ENCODE measurements at regions not wholly inside any gene's neighbourhood (a gene's known extent, or its start where the extent isn't known, plus 50 kb on each side); places are given as distances from the start of the nearest gene placed in this dataset.
"Not testable (repeated sequence)": the region's sequence is repeated elsewhere in the genome, so short reads cannot be mapped to it uniquely, and the experiment has no call there.

DNA sequence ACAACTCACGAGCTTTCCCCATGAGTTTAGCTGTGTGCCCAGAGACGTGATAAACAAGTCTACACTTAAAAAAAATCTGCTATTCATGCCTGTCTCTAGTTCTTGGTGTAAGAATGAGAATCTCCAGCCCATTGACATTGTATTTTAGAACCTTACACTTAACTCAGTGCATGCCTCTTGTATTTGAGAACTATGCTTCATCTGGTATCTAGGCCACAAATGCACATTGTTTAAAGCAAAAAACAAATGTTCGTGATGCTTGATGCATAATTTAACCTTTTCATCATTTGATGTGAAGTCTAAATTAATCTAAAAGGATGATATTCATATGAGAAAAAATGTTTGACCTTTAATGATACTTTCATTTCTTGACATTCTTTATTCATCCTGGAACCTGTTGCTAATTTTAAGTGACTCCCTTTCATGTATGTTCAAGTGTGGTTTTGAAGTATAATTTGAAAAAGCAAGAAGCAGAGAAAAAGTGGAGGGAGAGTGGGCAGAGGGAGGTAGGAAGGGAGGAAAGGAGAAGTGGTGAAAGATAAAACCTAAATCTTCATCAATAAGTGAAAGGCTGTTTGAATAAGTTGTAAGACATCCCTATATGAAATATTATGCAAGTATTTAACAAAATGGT, 116.9 kb downstream of the PFDN4 start:
- no peak for DNase-seq

DNA sequence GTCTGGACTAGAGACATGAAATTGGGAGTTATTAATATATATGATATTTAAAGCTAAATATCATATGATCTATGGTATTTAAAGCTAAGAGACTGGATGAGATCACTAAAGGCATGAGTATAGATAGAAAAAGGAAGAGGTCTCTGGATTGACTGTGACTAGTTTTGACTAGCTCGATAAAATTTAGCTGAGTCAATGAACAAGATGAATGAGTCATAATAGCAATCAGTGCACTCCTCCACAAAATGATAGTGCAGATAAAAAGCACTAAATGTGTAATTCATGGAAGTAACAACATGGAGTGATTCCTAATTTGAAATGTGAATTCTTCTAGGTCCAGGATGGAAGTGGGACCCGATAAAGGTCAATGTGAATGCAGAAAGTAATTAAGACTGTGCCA, 127.4 kb downstream of the PFDN4 start:
- no peak for DNase-seq

DNA sequence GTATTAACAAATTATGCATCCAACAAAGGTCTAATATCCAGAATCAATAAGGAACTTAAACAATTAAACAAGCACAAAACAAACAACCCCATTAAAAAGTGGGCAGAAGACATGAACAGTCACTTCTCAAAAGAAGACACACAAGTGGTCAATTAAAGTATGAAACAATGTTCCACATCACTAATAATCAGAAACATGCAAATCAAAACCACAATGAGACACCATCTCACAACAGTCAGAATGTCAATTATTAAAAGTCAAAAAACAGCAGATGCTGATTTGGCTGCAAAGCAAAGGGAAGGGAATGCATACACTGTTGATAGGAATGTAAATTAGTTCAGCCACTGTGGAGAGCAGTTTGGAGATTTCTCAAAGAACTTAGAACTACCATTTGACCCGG, 129.3 kb downstream of the PFDN4 start:
- DNase-seq, result no peak

GRCh38 chr20:54339093-54339492, 131.2 kb downstream of the PFDN4 start:
- no peak for DNase-seq

DNA sequence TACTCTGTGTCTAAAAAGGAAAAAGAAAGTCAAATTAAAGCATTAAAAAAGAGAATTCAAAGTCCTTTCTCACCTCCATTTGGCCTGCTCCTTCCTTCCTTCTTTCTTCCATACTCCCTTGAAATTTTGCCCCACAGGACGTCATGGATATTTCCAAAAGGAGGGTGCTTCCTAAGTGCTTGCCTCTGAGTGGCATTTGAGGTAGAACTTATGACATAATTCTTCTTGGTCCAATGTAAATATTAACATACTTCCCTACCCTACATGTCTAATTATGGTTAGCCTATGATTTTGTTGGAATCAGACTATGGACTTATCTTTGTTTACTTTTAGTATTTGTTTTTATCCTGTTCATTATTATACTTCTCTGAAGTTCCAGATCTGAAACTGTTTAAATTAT, 132.3 kb downstream of the PFDN4 start:
- DNase-seq, result no peak

- no peak for DNase-seq
Observed at GRCh38 chr20:54340667-54341081, 132.8 kb downstream of the PFDN4 start.

GRCh38 chr20:54342258-54342920, 133.0 kb upstream of the DOK5 start:
- DNase-seq, result no peak

DNA sequence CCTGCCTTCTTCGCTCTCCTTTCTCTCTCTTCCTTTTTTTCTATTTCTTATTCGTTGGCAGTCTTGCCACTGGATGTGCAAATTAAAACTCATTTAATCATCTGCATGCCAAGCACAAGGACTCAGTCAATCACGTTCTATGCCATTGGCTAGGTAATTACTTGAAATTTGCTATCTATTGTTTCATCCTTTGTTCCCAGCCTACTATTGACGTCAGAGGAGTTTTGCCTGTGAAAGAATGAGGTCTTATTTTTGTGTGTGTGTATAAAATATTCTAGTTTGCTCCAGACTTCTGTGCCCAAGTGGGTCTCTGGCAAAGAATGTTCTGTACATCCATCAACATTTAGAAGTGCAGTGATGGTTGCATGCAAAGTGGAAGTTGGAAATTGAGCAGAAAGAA, 132.3 kb upstream of the DOK5 start:
- no peak for DNase-seq

GRCh38 chr20:54343634-54344033, 131.8 kb upstream of the DOK5 start:
- DNase-seq, result no peak

GRCh38 chr20:54344832-54345231, 130.6 kb upstream of the DOK5 start:
- DNase-seq, result no peak

- no peak for DNase-seq
Observed at GRCh38 chr20:54345301-54345724, 130.1 kb upstream of the DOK5 start.

DNA sequence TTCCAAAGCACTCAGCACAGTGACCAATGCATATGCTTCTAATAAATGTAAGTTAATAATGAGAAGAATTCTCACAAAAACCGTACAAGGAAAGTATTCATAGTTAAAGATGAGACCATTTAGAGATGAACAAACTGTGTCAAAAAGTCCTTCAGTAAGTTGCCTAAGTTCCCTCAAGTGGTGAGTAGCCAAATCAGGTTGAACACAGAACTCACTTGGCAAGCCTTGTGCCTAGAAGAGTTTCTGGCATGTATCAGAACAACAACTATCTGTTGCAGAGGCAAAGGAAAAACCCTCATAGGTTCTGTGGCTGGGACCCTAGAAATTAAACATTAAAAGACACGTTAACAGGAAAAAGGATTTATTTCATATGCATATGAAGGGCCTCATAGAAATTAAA, 129.6 kb upstream of the DOK5 start:
- no peak for DNase-seq

DNA sequence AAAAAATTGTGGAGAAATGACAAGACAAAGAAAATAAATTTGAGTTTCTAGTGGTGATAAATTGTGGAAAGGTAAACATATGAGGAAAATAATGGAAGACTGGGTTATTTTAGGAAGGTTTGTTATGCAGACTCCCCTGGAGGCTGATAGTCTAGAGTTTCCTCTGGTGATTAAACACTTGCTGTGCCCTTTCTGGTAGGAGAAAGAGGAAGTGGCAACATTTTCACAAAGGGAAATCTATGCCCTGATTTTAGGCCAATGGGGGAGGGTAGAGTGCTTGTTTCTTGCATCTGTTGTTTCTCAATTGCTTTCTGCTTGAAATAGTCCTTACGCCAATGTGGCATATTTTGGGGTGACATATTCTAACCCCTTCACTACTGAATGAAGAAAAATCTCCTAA, 129.1 kb upstream of the DOK5 start:
- no peak for DNase-seq

GRCh38 chr20:54347166-54347833, 128.1 kb upstream of the DOK5 start:
- no peak for DNase-seq

DNA sequence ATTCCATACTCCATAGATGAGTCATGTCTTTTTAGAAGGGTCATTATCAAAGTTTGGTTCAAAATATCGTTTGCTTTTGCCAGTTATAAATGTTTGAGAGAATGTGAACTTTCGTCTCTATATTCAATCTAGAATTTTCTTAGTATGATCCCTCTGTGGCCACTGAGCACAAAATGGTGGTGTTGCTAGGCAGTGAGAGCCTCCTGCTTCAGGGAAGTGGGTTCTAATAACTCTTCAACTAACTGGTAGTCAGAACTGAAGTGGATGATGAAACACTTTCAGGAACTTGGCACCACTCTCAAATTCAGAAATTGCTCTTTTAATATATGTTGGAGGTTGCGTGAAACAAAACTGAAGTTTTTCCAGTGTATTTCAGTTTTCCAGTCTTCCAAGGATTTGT, 125.0 kb upstream of the DOK5 start:
- DNase-seq, result no peak

GRCh38 chr20:54351371-54352136, 123.8 kb upstream of the DOK5 start:
- no peak for DNase-seq

- not testable (repeated sequence) for DNase-seq
Observed at GRCh38 chr20:54352541-54352940, 122.9 kb upstream of the DOK5 start.

- DNase-seq, result no peak
Observed at GRCh38 chr20:54353292-54353691, 122.1 kb upstream of the DOK5 start.

DNA sequence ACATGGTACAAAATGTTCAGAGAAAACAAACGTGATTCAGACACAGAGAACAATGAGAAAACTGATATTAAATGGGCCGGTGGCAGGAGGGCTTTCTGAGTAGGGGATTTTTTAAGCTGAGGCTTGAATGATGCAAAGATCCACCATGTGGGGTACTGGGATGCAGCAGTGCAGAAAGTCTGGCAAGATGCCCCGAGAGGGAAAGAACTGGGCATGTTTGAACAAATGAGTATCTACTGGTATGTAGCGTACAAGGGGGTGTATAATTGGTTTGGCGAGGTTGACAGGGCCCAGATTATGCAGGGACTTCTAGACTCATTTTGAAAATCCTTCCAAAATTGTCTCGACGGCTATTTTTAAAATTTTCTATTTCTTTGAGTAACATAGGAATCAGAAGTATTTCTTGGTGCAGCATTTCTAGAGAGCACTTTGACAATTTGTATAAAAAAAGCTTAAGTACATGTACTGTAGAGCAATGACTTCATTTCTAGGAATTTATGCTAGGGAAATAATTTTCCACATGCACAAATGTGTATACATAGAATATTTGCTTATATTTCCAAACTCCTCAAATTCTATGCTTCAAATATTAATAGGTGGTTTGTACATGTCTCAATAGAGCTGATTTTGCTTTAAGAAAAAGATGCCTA, 119.6 kb upstream of the DOK5 start:
- DNase-seq, result no peak

- DNase-seq, result no peak
Observed at GRCh38 chr20:54356801-54357200, 118.6 kb upstream of the DOK5 start.

- DNase-seq, result no peak
Observed at GRCh38 chr20:54361475-54361874, 113.9 kb upstream of the DOK5 start.

DNA sequence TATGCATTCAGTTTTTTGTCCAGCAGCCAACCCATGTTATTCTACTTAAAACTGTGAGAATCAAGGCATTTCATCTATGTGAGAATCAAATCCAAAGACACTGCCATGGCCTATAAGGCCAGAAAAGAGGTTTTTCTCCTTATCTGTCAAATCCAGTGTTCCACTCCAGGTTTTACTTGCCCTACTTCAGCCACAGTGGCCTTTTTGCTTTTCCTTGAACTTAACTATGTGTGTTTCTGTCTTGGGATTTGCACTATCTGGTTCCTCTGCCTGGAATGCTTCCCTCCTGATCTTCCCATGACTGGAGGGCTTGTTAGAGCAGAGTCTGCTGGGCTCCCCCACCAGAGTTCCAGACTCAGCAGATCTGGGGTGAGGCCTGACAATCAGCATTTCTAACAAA, 113.1 kb upstream of the DOK5 start:
- DNase-seq, result no peak

DNA sequence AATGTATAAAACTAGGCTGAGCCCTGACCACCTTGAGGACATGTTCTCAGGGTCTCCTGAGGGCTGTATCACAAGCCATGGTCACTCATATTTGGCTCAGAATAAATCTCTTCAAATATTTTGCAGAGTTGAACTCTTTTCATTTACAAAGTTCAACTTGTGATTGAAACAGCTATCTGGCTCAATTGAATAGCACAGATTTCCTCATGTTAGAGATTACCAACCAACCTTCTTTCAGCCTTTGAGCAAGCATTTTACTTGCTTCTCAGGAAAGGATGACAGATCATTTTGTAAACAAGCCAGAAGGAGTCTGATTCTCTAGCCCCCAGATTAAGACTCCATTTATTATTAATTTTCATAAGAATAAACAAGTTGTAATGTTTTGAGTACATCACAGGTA, 111.0 kb upstream of the DOK5 start:
- DNase-seq, result no peak
